ENCODE measurements at regions not wholly inside any gene's neighbourhood (a gene's known extent, or its start where the extent isn't known, plus 50 kb on each side); places are given as distances from the start of the nearest gene placed in this dataset.

GRCh38 chr7:17493446-17493845 is 195.0 kb downstream of the AHR start:
- H3K9me3 Mint-ChIP-seq = no peaks in the 10 kb centered on the region
- ChIA-PET POLR2A (no interaction called here), CTCF (no interaction called here)
- H3K27me3 Mint-ChIP-seq = peaks cover 2% of the 10 kb centered on the region
- peaks cover 21% of the 10 kb centered on the region for H3K4me1 Mint-ChIP-seq
- H3K36me3 Mint-ChIP-seq (ENCODE audit: low read depth) = no peaks in the 10 kb centered on the region
- H3K27ac Mint-ChIP-seq = no peak overlapping the region
- DNase-seq = no peak
- no peak overlapping the region for H3K4me3 Mint-ChIP-seq

- no peaks in the 10 kb centered on the region for H3K36me3 Mint-ChIP-seq (ENCODE audit: low read depth)
- DNase-seq = no peak
- ChIA-PET CTCF (no interaction called here), POLR2A (no interaction called here)
- H3K4me3 Mint-ChIP-seq = no peak overlapping the region
- H3K27ac Mint-ChIP-seq = no peak overlapping the region
- peaks cover 2% of the 10 kb centered on the region for H3K27me3 Mint-ChIP-seq
- H3K4me1 Mint-ChIP-seq = peaks cover 9% of the 10 kb centered on the region
- H3K9me3 Mint-ChIP-seq = no peaks in the 10 kb centered on the region
Observed at GRCh38 chr7:17495655-17496394, 197.4 kb downstream of the AHR start.

GRCh38 chr7:17497136-17497535 is 198.7 kb downstream of the AHR start:
- H3K27me3 Mint-ChIP-seq = peaks cover 2% of the 10 kb centered on the region
- no peak overlapping the region for H3K4me3 Mint-ChIP-seq
- CTCF ChIA-PET = no interaction called here
- POLR2A ChIA-PET = interaction anchor here (0.5 kb wide), 1 partner anchor 537 kb away, joined by 3 read pairs; no protein-coding TSS in a partner anchor
- no peak overlapping the region for H3K27ac Mint-ChIP-seq
- peaks cover 6% of the 10 kb centered on the region for H3K4me1 Mint-ChIP-seq
- no peaks in the 10 kb centered on the region for H3K9me3 Mint-ChIP-seq
- no peaks in the 10 kb centered on the region for H3K36me3 Mint-ChIP-seq (ENCODE audit: low read depth)
- DNase-seq = no peak

DNA sequence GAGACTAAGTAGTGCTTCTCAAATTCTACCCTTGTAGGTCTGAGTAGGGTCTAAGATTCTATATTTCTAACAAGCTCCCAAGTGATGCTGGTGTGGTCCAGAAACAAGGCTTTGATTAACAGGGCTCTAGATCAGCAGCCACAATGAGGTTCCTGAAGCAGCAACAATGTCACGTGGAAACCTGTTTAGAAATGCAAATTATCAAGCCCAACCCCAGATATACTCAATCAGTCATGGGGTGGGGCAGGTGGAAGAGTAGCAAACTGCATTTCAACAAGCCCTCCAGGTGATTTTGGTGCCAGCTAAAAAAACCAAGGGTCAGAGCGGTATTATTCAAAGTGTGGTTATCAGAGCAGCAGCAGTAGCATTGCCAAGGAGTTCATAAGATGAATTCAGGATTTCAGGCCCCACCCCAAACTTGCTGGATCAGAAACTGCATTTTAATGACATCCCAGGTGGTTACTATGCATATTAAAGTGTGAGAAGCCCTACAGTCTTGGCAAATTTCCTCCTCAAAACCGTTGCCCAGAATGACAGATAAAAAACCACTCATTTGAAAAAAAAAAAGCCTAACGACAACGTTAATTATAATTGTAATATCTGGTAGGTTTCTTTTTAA is 199.2 kb downstream of the AHR start:
- POLR2A ChIA-PET = interaction anchor here (0.5 kb wide), 1 partner anchor 537 kb away, joined by 3 read pairs; no protein-coding TSS in a partner anchor
- no peak for DNase-seq
- Mint-ChIP-seq H3K4me3 (no peak overlapping the region), H3K4me1 (peaks cover 6% of the 10 kb centered on the region), H3K27me3 (peaks cover 2% of the 10 kb centered on the region), H3K36me3 (ENCODE audit: low read depth) (no peaks in the 10 kb centered on the region), H3K27ac (no peak overlapping the region), H3K9me3 (no peaks in the 10 kb centered on the region)
- CTCF ChIA-PET = no interaction called here

- CTCF ChIA-PET = no interaction called here
- Mint-ChIP-seq H3K36me3 (ENCODE audit: low read depth) (no peaks in the 10 kb centered on the region), H3K27ac (no peak overlapping the region), H3K4me1 (peaks cover 6% of the 10 kb centered on the region), H3K4me3 (no peak overlapping the region), H3K9me3 (no peaks in the 10 kb centered on the region), H3K27me3 (peaks cover 3% of the 10 kb centered on the region)
- no peak for DNase-seq
- POLR2A ChIA-PET = no interaction called here
Observed at GRCh38 chr7:17498230-17498629, 199.8 kb downstream of the AHR start.

GRCh38 chr7:17500736-17501135 is 202.3 kb downstream of the AHR start:
- Mint-ChIP-seq H3K9me3 (no peaks in the 10 kb centered on the region), H3K36me3 (ENCODE audit: low read depth) (no peaks in the 10 kb centered on the region), H3K4me3 (no peak overlapping the region), H3K27ac (no peak overlapping the region), H3K4me1 (peaks cover 3% of the 10 kb centered on the region), H3K27me3 (peaks cover 5% of the 10 kb centered on the region)
- ChIA-PET POLR2A (no interaction called here), CTCF (no interaction called here)
- DNase-seq = no peak

DNA sequence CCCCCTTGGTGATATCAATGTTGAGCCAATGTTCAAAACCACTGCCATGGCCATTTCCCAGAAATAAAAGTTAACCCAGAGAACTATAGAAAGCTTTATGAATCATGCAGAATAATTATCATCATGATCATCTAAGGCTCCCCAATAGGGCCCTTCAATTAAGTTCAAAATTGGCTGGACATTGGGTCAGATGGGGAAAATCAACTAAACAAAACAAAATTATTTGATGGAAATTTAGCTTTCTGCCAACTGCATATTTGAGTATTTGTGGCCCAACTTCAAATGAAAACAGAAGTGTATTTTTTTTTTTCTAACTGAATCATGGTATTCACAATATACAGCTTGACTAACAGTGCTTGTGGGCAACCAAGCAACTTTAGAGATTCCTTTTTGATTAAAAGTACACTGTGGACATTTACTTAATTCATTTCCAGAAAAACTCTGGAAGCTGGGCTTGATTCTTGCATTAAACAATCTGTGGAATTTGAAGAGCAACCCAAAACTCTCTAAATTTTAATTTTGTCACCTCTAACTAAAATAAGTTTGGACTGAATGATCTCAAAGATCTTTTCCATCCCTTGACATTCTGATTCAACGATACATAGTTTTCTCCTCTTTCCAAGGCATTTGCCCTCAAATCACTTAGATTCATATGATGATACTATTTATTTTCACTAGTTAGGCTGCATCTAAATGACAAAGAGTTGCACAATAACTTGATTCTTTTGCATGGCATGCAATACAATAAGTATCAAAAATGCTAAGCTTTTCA is 203.2 kb downstream of the AHR start:
- no peaks in the 10 kb centered on the region for H3K36me3 Mint-ChIP-seq (ENCODE audit: low read depth)
- H3K4me3 Mint-ChIP-seq = no peak overlapping the region
- no peaks in the 10 kb centered on the region for H3K4me1 Mint-ChIP-seq
- peaks cover 5% of the 10 kb centered on the region for H3K27me3 Mint-ChIP-seq
- CTCF ChIA-PET = no interaction called here
- H3K27ac Mint-ChIP-seq = no peak overlapping the region
- H3K9me3 Mint-ChIP-seq = no peaks in the 10 kb centered on the region
- POLR2A ChIA-PET = no interaction called here
- DNase-seq = no peak

GRCh38 chr7:17502213-17503060 is 204.0 kb downstream of the AHR start:
- no peak overlapping the region for H3K4me3 Mint-ChIP-seq
- peaks cover 5% of the 10 kb centered on the region for H3K27me3 Mint-ChIP-seq
- DNase-seq = no peak
- H3K36me3 Mint-ChIP-seq (ENCODE audit: low read depth) = no peaks in the 10 kb centered on the region
- H3K27ac Mint-ChIP-seq = no peak overlapping the region
- H3K9me3 Mint-ChIP-seq = no peaks in the 10 kb centered on the region
- ChIA-PET CTCF (no interaction called here), POLR2A (no interaction called here)
- H3K4me1 Mint-ChIP-seq = no peaks in the 10 kb centered on the region

DNA sequence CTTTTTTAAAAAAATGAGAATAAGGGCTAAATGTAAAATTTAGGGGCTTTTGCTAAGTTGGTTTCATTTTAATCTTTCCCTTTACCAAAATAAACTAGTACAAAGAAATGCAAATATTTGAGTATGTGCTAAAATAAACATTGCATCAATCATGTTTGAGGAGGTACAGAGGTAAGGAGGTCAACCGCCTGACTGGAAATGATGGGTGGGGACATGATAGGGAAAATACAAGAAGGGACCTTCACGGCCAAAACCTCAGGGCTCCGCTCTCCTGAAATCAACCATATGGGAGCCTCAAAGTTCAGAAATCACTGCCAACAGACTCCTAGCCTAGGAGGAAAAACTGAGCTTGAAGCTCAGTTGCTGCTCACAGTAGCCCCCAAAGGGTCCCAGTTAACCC is 207.6 kb downstream of the AHR start:
- DNase-seq = no peak
- ChIA-PET POLR2A (no interaction called here), CTCF (no interaction called here)
- Mint-ChIP-seq H3K36me3 (ENCODE audit: low read depth) (no peaks in the 10 kb centered on the region), H3K4me1 (no peaks in the 10 kb centered on the region), H3K4me3 (no peak overlapping the region), H3K27ac (no peak overlapping the region), H3K27me3 (peaks cover 4% of the 10 kb centered on the region), H3K9me3 (no peaks in the 10 kb centered on the region)

DNA sequence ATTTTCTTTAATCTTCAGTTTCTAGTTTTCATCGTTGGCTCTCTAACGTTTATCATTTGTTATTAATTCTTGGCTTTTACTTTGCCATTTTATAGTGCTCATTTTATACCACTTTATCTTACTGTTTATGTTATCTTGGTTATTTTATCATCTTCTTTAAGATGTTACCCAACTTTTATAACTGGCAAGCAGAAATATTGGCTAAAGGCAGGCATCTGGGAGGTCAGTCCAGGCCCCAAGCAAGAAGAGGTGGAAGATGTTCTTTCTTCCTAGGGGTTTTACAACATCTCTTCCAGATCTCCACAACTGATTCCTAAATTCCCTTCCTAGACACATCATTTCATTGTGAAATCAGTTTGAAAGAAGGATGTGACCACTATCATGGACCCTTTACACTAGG is 208.1 kb downstream of the AHR start:
- Mint-ChIP-seq H3K27me3 (peaks cover 4% of the 10 kb centered on the region), H3K36me3 (ENCODE audit: low read depth) (no peaks in the 10 kb centered on the region), H3K4me1 (no peaks in the 10 kb centered on the region), H3K9me3 (no peaks in the 10 kb centered on the region), H3K27ac (no peak overlapping the region), H3K4me3 (no peak overlapping the region)
- DNase-seq = no peak
- ChIA-PET POLR2A (no interaction called here), CTCF (no interaction called here)

- H3K4me3 Mint-ChIP-seq = no peak overlapping the region
- DNase-seq = no peak
- peaks cover 6% of the 10 kb centered on the region for H3K27me3 Mint-ChIP-seq
- CTCF ChIA-PET = no interaction called here
- POLR2A ChIA-PET = no interaction called here
- no peaks in the 10 kb centered on the region for H3K36me3 Mint-ChIP-seq (ENCODE audit: low read depth)
- H3K4me1 Mint-ChIP-seq = no peaks in the 10 kb centered on the region
- H3K9me3 Mint-ChIP-seq = no peaks in the 10 kb centered on the region
- no peak overlapping the region for H3K27ac Mint-ChIP-seq
Observed at GRCh38 chr7:17507717-17508116, 209.3 kb downstream of the AHR start.

- DNase-seq = no peak
- no peak overlapping the region for H3K27ac Mint-ChIP-seq
- peaks cover 3% of the 10 kb centered on the region for H3K27me3 Mint-ChIP-seq
- POLR2A ChIA-PET = no interaction called here
- H3K4me3 Mint-ChIP-seq = no peak overlapping the region
- H3K4me1 Mint-ChIP-seq = no peaks in the 10 kb centered on the region
- H3K9me3 Mint-ChIP-seq = no peaks in the 10 kb centered on the region
- no peaks in the 10 kb centered on the region for H3K36me3 Mint-ChIP-seq (ENCODE audit: low read depth)
- CTCF ChIA-PET = interaction anchor here (1.7 kb wide), 1 partner anchor 19 kb away, joined by 4 read pairs; no protein-coding TSS in a partner anchor
Observed at GRCh38 chr7:17512181-17512675, 213.8 kb downstream of the AHR start.

DNA sequence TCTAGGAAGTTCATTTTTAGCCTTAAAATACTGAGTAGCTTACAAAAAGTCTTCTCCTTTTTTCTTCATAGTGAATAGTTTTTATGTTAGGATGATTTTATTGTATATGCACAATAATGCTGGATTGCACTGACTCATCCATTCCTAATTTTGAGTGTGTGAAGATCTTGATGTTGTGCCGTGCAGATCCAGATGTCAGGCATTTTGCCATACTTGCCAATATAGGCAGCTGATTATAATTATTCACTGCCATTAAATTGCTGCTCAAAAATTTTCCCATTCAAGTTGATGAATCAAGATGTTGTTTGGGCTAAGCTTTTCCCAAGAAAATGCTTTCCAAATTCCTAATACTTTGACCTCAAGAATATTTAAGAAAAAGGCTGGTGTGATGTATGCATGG is 218.3 kb downstream of the AHR start:
- H3K4me3 Mint-ChIP-seq = no peak overlapping the region
- H3K4me1 Mint-ChIP-seq = peaks cover 7% of the 10 kb centered on the region
- POLR2A ChIA-PET = no interaction called here
- peaks cover 4% of the 10 kb centered on the region for H3K27me3 Mint-ChIP-seq
- DNase-seq = no peak
- H3K36me3 Mint-ChIP-seq (ENCODE audit: low read depth) = no peaks in the 10 kb centered on the region
- no peak overlapping the region for H3K27ac Mint-ChIP-seq
- peaks cover 2% of the 10 kb centered on the region for H3K9me3 Mint-ChIP-seq
- CTCF ChIA-PET = no interaction called here

All from activated CD4-positive, alpha-beta T cell treated with anti-CD3 and anti-CD28 coated beads, Interleukin-2, amount 10 ng/mL, durations not matched to agents 7 days and 5 days (primary cell).